RWPE1 (cell line): ENCODE measurements at regions not wholly inside any gene's neighbourhood (a gene's known extent, or its start where the extent isn't known, plus 50 kb on each side); places are given as distances from the start of the nearest gene placed in this dataset.
"Not testable (repeated sequence)": the region's sequence is repeated elsewhere in the genome, so short reads cannot be mapped to it uniquely, and the experiment has no call there.

Experiments
- CTCF ChIA-PET: fragments of 350-600 bp; sonication (Branson Sonifier 250); formaldehyde crosslinking; extraction: SDS; loops from one replicate; lab custom pipeline; 2021; lab: Yijun Ruan, JAX
- POLR2A ChIA-PET: fragments of 400-600 bp; formaldehyde crosslinking; extraction: SDS; loops from one replicate; lab custom pipeline; 2020; ENCODE audit warnings: antibody characterized with exemption; ENCODE audit not compliant: low non-redundant PET; lab: Yijun Ruan, JAX
- DNase-seq: peaks from one replicate; pipeline ENCODE4 v3.0.0; 2012; ENCODE audit warnings: low spot score
- H3K27ac ChIP-seq: fragments of 450-650 bp; 2 replicates; pipeline ENCODE4 v1.5.1; 2017
- CTCF ChIP-seq: fragments of 450-650 bp; conservative IDR thresholded peaks from 2 replicates; pipeline ENCODE4 v1.5.1; 2017; ENCODE audit warnings: low read depth, mild to moderate bottlenecking

GRCh38 chr6:167689278-167689677, 137.4 kb upstream of the AFDN start:
- CTCF ChIA-PET = no interaction called here
- no peak for TF ChIP-seq CTCF
- H3K27ac ChIP-seq = no peak overlapping the region
- DNase-seq = no peak
- POLR2A ChIA-PET = no interaction called here

DNA sequence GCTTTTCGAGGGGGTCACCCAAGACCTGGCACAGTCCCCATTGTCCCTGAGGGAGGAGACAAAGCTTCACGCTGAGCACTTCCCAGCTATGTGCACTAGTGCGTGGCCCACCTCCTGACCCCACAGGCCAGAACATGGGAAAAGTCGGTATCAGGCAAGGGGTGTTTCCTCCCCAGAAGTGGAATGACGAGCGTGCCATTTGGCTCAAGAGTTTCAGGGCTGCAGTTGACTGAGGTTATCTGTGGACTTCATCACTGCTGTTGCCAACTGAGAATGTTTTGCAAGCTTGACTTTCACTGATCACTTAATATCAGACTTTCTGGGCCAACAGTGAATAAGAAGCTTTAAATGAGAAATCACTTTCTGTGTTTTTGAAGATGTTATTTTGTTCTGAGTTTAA, 137.0 kb upstream of the AFDN start:
- TF ChIP-seq CTCF = no peak
- no peak overlapping the region for H3K27ac ChIP-seq
- DNase-seq = no peak
- CTCF ChIA-PET = no interaction called here
- POLR2A ChIA-PET = no interaction called here

DNA sequence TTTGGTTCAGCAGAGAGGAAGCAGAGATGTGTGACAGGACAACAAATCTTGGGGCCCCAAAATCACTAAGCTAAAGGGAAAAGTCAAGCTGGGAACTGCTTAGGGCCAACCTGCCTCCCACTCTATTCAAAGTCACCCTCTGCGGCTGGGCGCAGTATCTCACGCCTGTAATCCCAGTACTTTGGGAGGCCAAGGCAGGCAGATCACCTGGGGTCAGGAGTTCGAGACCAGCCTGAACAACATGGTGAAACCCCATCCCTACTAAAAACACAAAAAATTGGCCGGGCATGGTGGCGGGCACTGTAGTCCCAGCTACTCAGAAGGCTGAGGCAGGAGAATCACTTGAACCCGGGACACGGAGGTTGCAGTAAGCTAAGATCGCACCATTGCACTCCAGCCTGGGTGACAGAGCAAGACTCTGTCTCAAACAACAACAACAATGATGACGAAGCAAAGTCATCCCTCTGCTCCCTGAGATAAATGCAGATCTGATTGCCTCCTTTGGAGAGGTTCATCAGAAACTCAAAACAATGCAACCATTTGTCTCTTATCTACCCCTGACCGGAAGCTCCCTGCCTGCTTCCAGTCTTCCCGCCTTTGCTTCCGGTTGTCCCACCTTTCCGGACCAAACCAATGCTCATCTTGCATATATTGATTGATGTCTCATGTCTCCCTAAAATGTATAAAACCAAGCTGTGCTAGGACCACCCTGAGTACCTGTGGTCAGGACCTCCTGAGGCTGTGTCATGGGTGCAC, 136.4 kb upstream of the AFDN start:
- DNase-seq, H3K27ac ChIP-seq, POLR2A ChIA-PET: not testable (repeated sequence)
- CTCF ChIA-PET = interaction anchor here (0.6 kb wide), 1 partner anchor 12 kb away, joined by 4 read pairs; no protein-coding TSS in a partner anchor

DNA sequence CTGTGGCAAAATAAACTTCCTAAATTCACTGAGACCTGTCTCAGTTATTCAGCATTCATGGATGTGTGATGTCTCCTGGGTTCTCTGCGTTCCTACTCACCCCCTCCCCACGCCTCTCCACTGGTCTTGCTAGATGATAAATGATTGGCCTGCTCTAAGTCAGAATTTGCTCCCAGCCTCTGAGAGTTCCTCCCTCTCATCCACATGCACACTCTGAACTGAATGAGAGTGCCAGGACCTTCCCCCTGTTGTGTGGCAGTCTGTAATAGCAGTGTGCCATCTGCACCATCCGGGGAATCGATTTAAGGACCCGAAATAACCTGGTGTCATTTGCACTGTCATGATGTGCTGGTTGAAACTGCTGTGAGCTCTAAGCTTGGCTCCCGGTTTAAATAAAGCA, 135.8 kb upstream of the AFDN start:
- POLR2A ChIA-PET = no interaction called here
- H3K27ac ChIP-seq = no peak overlapping the region
- no peak for DNase-seq
- TF ChIP-seq CTCF = no peak
- CTCF ChIA-PET = interaction anchor here (0.6 kb wide), 1 partner anchor 12 kb away, joined by 4 read pairs; no protein-coding TSS in a partner anchor

DNA sequence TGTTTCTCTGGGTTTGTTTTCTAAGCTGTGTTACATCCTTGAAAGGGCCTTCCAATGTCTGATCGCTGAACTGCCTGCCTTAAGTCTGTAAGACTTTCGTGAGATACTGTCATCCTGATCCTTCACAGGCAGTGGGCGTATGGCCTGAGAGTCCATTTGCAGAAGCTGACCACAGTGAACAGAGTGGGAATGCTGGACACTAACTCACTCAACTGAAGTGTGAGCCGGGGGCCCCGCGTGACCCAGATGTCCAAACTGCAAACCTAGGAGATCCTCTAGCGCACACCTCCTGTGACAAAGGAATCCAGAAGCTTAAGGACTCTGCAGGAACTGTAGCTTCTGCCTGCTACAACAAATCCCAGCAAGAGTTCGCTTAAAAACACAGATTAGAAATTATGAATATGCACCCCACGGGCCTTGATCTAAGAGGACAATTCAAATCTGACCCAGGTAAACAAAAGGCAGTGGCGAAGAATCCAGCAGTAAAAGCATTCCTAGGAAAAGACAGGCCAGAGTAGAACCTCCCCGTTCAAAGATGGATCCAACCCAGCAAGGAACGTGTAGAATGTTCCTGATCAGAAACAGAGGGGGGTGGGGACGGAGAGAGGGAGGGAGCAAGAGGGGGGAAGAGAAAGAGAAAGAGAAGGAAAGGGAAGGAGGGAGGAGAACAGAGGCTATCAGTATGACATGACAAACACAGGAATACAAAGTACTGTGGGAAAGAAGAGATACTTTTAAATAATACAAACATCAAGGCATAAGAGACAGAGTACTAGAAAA, 135.0 kb upstream of the AFDN start:
- no peak for DNase-seq
- no peak for TF ChIP-seq CTCF
- POLR2A ChIA-PET = no interaction called here
- CTCF ChIA-PET = no interaction called here
- H3K27ac ChIP-seq = no peak overlapping the region

DNA sequence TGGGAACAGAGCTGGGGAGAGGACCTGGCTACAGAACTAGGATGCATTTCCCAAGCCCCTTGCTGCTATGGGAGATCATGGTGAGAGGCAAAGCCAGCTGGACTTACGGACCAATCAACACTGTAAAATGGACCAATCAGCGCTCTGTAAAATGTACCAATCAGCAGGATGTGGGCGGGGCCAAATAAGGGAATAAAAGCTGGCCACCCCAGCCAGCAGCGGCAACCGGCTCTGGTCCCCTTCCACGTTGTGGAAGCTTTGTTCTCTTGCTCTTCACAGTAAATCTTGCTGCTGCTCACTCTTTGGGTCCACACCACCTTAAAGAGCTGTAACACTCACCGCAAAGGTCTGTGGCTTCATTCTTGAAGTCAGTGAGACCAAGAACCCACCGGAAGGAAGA, 133.2 kb upstream of the AFDN start:
- DNase-seq, POLR2A ChIA-PET, CTCF ChIA-PET, H3K27ac ChIP-seq: not testable (repeated sequence)

GRCh38 chr6:167695831-167696230, 130.9 kb upstream of the AFDN start:
- no peak for DNase-seq
- no peak for TF ChIP-seq CTCF
- no peak overlapping the region for H3K27ac ChIP-seq
- ChIA-PET POLR2A (no interaction called here), CTCF (no interaction called here)
